ENCODE measurements at regions not wholly inside any gene's neighbourhood (a gene's known extent, or its start where the extent isn't known, plus 50 kb on each side); places are given as distances from the start of the nearest gene placed in this dataset.

GRCh38 chr14:87524011-87524410 is 469.0 kb downstream of the GALC start:
- DNase-seq (ENCODE audit: low read depth) = no peak

- no peak for DNase-seq (ENCODE audit: low read depth)
Measured at GRCh38 chr14:87522575-87522974, 470.4 kb downstream of the GALC start.

- DNase-seq (ENCODE audit: low read depth) = no peak
Measured at GRCh38 chr14:87508333-87508732, 484.6 kb downstream of the GALC start.

GRCh38 chr14:87503711-87504110 is 489.3 kb downstream of the GALC start:
- DNase-seq (ENCODE audit: low read depth) = no peak

GRCh38 chr14:87497301-87497700 is 495.7 kb downstream of the GALC start:
- DNase-seq (ENCODE audit: low read depth) = no peak

- no peak for DNase-seq (ENCODE audit: low read depth)
Measured at GRCh38 chr14:87494010-87494409, 499.0 kb downstream of the GALC start.

- DNase-seq (ENCODE audit: low read depth) = no peak
Measured at GRCh38 chr14:87492561-87492960, 500.4 kb downstream of the GALC start.

- no peak for DNase-seq (ENCODE audit: low read depth)
Measured at GRCh38 chr14:87491816-87492215, 501.2 kb downstream of the GALC start.

- DNase-seq (ENCODE audit: low read depth) = no peak
Measured at GRCh38 chr14:87489196-87489819, 503.7 kb downstream of the GALC start.

- no peak for DNase-seq (ENCODE audit: low read depth)
Measured at GRCh38 chr14:87483271-87484260, 509.4 kb downstream of the GALC start.

- no peak for DNase-seq (ENCODE audit: low read depth)
Measured at GRCh38 chr14:87468531-87468930, 524.5 kb downstream of the GALC start.

GRCh38 chr14:87467578-87467977 is 525.4 kb downstream of the GALC start:
- DNase-seq (ENCODE audit: low read depth) = no peak

- DNase-seq (ENCODE audit: low read depth) = no peak
Measured at GRCh38 chr14:87465770-87466169, 527.2 kb downstream of the GALC start.

GRCh38 chr14:87461704-87462103 is 531.3 kb downstream of the GALC start:
- DNase-seq (ENCODE audit: low read depth) = no peak

- no peak for DNase-seq (ENCODE audit: low read depth)
Measured at GRCh38 chr14:87457720-87458119, 535.3 kb downstream of the GALC start.

GRCh38 chr14:87450193-87450592 is 542.8 kb downstream of the GALC start:
- no peak for DNase-seq (ENCODE audit: low read depth)

GRCh38 chr14:87449016-87449415 is 544.0 kb downstream of the GALC start:
- DNase-seq (ENCODE audit: low read depth) = no peak

- no peak for DNase-seq (ENCODE audit: low read depth)
Measured at GRCh38 chr14:87443787-87444186, 549.2 kb downstream of the GALC start.

GRCh38 chr14:87443039-87443438 is 549.9 kb downstream of the GALC start:
- no peak for DNase-seq (ENCODE audit: low read depth)

- no peak for DNase-seq (ENCODE audit: low read depth)
Measured at GRCh38 chr14:87437158-87437557, 555.8 kb downstream of the GALC start.

- DNase-seq (ENCODE audit: low read depth) = no peak
Measured at GRCh38 chr14:87434680-87435079, 558.3 kb downstream of the GALC start.

- DNase-seq (ENCODE audit: low read depth) = no peak
Measured at GRCh38 chr14:87434011-87434410, 559.0 kb downstream of the GALC start.

- DNase-seq (ENCODE audit: low read depth) = no peak
Measured at GRCh38 chr14:87432698-87433097, 560.3 kb downstream of the GALC start.

Data from T follicular helper cell (primary cell).